HG03095 (cell line): ENCODE measurements at regions not wholly inside any gene's neighbourhood (a gene's known extent, or its start where the extent isn't known, plus 50 kb on each side); places are given as distances from the start of the nearest gene placed in this dataset.
"Not testable (repeated sequence)": the region's sequence is repeated elsewhere in the genome, so short reads cannot be mapped to it uniquely, and the experiment has no call there.

Experiments used
- ATAC-seq: cut with Tn5 transposase; IDR thresholded peaks from one replicate; pipeline ENCODE4 v1.9.1; 2021; ENCODE audit warnings: moderate library complexity; ENCODE audit not compliant: unreplicated experiment

DNA sequence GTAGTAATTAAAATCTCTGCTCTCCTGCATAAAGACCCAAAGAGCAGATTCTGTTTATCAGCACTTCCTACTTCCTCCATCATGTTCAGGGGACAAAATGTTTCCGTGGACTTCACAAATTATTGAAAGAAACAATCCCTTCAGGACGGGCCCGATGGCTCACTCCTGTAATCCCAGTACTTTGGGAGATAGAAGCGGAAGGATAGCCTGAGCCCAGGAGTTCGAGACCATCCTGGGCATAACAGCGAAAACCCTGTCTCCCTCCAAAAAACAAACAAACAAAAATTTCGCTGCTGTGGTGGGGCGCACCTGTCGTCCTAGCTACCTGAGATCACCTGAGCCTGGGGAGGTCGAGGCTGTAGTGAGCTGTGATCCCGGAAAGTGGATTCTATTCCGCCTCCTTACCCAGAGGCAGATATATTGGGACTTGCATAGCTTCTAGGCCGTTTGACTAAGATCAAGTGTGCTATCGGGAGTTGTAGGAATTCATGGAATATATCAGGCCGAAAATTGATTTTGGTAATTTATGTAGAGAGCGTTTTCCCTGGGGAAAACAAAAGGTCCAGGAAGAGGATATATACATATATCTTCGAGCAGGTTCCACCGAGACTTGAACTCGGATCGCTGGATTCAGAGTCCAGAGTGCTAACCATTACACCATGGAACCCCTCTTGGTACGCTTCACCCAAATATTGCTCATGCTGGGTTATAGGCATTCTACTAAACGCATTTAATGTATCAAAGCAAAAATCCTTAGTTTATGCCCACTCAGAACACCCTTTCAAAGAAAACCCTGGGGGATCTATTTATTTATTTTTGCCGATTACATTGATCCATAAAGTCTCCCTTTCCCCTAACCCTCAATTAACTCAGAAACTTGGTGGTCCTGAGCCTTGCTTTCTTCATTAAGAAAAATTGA, 74.5 kb upstream of the ZNF184 start:
- ATAC-seq: no peak

DNA sequence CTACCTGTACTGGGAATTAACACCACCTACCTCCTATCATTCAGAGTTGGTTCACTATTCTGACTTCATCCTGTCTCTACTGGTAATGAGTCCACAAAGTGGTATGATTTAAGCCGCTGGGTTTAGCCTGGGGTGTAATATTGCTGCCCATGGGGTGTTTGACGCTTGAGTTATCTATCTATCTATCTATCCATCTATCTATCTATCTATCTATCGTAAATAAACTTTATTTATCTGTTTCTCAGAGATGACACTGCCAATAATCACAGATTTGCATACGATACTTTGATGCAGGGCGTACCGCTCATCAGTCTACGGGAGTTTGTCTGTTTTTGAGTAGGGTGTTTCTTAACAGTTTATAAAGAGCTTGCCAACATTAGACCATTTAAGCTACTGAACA, 73.6 kb upstream of the ZNF184 start:
- no peak for ATAC-seq

DNA sequence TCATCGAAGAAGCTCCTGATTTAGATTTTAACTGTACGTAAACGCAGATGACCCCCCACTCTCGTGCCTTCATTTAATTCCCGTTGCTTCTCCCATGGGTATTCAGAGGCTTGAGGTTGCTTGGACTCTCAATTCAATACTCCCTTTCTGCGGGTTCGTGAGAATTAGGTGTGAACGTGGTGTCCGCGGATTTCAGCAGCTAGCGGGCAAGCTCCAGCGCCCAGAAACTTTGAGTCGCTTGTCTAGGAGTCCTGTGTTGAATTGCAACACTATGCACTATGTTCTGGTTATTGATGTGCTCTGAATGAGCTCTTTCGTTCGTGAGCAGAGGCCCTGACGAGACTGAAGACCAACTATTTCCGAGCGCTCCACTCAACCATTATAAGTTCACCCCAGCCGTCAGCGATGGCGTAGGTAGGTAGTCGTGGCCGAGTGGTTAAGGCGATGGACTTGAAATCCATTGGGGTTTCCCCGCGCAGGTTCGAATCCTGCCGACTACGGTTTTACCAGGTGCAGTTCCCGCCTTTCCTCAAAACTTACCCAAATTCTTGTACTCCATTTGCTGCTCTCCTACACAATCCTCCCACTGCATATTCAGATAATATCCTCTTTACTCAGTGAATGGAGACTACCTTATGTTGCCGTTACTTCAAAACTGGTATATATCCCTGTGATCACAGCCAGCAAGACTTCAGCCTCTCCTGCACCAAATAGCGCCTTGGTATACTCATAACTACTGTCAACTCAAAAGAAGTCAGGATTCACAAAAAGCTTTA, 72.6 kb upstream of the ZNF184 start:
- ATAC-seq: no peak

DNA sequence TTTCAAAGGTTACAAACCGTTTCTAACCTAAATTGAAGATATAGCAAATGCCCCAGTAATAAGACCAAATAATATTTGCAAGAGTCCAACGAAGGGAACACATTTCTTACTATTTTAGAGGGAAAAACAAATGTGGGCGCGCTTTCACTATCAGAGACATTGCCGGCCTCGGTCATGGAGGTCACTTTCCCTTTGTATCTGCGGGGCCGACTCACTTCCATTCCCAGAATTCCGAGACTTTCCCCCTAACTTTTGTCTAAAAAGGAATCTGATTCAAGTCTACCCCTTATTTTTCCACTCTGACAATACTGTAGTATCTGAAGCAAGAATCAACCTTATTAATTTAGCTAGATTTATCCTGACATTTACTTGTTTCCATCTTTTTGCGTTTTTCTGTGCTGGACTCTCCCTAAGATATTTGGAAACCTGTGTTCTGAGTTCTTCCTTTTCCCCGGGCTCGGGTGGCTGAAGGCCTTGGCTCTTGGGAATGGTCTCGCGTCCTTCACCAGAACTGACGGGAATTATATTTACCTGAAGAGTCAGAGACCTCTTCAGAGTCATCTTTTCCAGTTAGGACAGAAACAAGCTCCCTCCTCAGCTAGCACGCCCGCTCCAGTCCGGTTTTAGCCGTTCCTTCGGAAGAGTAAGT, 71.8 kb upstream of the ZNF184 start:
- ATAC-seq: no peak

DNA sequence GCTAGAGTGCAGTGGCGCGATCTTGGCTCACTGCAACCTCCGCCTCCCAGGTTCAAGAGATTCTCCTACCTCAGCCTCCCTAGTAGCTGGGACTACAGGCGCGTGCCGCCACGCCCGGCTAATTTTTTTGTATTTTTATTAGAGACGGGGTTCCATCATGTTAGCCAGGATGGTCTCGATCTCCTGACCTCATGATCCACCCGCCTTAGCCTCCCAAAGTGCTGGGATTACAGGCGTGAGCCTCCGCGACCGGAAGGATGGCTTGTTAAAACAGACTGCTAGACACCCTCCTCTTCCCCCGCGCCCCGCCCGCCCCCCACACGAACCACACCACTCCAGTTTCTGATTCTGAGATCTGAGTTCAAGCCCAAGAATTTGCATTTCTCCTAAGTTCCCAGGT, 71.2 kb upstream of the ZNF184 start:
- not testable (repeated sequence) for ATAC-seq

DNA sequence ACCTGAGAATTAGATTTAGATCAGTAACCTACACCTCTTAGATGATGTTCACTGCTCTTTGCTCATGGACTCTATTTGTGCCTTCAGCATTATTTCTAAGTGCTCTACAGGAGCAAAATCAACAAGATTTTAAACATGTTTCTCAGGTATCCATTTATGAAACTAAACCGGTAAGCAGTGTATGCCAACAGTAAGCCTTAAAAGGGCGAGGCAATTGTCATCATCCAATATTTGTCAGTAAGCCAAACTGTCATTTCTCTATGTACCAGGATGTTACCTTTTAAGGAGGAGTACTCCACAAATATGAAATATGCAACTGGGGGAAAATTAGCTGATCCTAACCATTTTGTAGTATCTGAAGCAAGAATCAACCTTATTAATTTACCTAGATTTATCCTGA, 69.6 kb upstream of the ZNF184 start:
- ATAC-seq: no peak

DNA sequence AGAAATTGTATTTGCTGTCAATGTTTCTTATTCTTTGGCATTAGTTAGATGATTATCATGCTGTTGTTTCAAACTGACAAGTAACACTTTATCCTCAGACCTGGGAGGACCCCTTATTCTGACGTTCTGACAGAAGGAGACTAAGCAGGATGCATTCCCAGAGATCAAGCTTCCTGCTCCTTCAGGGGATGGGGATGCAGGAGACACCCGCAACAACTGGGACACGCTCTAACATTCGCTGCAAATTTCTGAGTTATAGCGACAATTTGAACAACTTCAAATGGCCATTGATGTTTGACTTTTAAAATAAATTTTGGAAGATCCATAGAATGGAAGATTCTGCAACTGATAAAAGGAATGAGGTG, 69.0 kb upstream of the ZNF184 start:
- no peak for ATAC-seq

DNA sequence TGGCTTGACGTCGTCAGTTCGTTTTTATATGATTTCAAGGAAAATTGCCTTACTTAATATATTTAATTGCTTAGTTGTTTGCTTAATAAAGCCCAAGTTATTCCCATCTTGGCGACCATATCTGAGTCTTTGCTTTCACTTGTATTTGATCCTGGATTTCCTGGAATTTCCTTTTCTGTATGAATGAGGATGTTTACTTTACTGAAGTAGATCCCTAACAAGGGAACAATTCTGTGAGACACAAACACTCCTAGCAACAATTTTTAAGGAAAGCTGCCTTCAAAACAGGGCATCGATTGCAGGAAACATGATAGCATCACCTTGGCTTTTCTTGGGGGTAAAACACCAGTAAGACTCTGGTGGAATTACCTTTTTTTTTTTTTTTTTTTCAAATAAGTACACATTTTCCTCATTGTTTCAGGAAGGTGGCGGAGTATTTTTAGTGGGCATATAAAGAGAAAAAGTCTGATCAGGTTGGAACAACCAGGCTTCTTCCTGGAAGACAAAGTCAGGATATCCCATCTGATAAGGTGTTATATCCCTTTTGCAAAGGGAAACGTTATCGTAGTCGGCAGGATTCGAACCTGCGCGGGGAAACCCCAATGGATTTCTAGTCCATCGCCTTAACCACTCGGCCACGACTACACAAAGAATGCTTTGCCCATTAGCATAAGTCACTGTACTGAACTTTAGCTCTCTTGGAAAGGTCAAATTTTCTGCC, 68.5 kb upstream of the ZNF184 start:
- ATAC-seq: no peak

DNA sequence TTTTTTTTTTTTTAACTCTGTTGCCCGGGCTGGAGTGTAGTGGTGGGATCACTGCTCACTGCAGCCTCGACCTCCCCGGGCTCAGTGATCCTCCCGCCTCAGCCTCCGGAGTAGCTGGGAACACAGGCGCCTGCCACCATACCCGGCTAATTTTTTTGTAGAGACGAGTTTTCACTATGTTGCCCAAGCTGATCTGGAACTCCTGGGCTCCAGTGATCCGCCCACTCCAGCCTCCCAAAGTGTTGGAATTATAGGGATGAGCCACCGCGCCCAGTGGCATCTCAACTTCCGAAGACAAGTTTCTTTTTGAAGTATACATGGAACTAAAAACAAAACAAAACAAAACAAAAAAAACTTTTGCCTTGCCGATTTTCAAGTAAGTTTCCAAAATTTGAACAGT, 66.6 kb upstream of the ZNF184 start:
- no peak for ATAC-seq

DNA sequence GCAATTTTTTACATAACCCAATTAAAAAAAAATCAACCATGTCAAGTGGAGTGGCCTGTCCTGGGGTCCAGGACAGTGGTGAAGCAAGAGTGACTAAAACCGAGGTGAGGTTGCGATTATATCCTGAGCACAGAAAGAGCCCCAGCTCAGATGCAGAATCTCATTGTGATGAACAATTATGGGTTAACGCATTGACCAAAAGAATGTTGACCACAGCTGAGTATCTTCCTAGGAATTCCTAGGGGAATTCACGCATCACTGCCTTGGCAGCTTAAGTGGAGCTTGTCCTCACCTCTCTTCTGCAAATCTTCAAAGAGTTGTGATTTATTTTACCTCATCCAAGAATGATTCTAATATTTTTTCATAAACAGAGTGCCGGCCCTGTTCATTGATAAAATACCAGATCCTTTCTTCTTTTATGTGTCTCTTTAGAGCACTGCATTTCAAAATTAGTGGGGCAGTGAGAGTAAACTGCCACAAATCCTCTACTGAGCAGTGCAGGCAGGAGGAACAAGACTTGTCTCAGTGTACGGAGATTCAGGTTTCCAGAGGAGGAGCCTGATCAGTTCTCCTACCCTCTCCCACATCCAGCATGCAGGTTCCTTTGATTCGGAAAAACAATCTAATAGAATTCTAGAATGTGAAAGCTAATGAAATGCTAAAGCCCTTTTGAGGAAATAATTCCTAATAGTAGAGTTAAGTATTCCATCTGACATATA, 60.1 kb upstream of the ZNF184 start:
- ATAC-seq: no peak

DNA sequence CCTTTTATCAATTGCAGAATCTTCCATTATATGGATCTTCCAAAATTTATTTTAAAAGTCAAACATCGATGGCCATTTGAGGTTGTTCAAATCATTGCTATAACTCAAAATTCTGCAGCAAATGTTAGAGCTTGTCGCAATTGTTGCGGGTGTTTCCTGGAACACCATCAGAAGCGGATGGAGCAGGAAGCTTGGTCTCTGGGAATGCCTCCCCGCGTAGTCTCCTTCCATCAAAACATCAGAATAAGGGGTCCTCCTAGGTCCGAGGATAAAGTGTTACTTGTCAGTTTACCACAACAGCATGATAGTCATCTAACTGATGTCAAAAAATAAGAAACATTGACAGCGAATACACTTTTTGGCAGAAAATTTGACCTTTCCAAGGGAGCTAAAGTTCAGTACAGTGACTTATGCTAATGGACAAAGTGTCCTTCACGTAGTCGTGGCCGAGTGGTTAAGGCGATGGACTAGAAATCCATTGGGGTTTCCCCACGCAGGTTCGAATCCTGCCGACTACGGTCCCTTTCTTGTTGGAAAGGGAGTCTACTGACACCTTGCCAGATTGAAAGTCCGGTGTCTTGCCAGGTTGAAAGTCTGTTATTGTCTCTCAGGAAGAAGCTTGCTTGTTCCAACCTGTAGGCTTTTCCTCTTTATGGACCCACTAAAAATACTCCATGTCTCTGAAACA, 59.0 kb upstream of the ZNF184 start:
- no peak for ATAC-seq

DNA sequence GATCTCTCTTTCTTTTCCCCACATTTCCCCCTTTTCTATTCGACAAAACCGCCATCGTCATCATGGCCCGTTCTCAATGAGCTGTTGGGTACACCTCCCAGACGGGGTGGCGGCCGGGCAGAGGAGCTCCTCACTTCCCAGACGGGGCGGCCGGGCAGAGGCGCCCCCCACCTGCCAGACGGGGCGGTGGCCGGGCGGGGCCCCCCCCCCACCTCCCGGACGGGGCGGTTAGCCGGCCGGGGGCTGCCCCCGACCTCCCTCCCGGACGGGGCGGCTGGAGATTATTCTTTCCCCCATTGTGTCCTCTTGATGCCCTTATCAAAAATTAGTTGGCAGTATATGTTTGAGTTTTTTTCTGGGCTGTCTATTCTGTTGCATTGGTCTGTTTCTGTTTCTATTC, 56.9 kb upstream of the ZNF184 start:
- not testable (repeated sequence) for ATAC-seq

DNA sequence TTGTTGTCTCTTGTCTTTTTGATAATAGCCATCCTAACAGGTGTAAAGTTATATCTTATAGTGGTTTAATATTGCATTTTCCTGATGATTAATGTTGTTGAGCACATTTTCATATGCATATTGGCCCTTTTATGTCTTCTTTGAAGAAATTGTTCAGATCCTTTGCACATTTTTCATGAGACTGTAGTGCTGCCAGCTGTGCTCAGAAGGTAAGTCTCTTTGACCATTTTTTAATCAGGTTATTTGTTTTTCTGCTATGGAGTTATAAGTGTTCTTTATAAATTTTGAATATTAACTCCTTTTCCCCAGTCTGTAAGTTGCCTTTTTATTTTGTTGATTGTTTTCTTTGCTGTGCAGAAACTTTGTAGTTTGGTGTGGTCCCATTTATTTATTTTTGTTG, 55.8 kb upstream of the ZNF184 start:
- no peak for ATAC-seq
